ENCODE measurements at regions not wholly inside any gene's neighbourhood (a gene's known extent, or its start where the extent isn't known, plus 50 kb on each side); places are given as distances from the start of the nearest gene placed in this dataset.

- DNase-seq (ENCODE audit: low read depth) = no peak
Observed at GRCh38 chr11:131192628-131193027, 177.8 kb upstream of the NTM start.

- DNase-seq (ENCODE audit: low read depth) = no peak
Observed at GRCh38 chr11:131193031-131193501, 177.3 kb upstream of the NTM start.

GRCh38 chr11:131194726-131195125, 175.7 kb upstream of the NTM start:
- no peak for DNase-seq (ENCODE audit: low read depth)

- DNase-seq (ENCODE audit: low read depth) = no peak
Observed at GRCh38 chr11:131195661-131196517, 174.5 kb upstream of the NTM start.

GRCh38 chr11:131198161-131199014, 172.0 kb upstream of the NTM start:
- no peak for DNase-seq (ENCODE audit: low read depth)

GRCh38 chr11:131199015-131199280, 171.5 kb upstream of the NTM start:
- DNase-seq (ENCODE audit: low read depth) = no peak

GRCh38 chr11:131201674-131202073, 168.7 kb upstream of the NTM start:
- DNase-seq (ENCODE audit: low read depth) = no peak

GRCh38 chr11:131203040-131203439, 167.4 kb upstream of the NTM start:
- DNase-seq (ENCODE audit: low read depth) = no peak

GRCh38 chr11:131204282-131204681, 166.1 kb upstream of the NTM start:
- no peak for DNase-seq (ENCODE audit: low read depth)

- DNase-seq (ENCODE audit: low read depth) = no peak
Observed at GRCh38 chr11:131204765-131205380, 165.5 kb upstream of the NTM start.

- DNase-seq (ENCODE audit: low read depth) = no peak
Observed at GRCh38 chr11:131206671-131207070, 163.7 kb upstream of the NTM start.

- no peak for DNase-seq (ENCODE audit: low read depth)
Observed at GRCh38 chr11:131207901-131208300, 162.5 kb upstream of the NTM start.

GRCh38 chr11:131217313-131218310, 152.8 kb upstream of the NTM start:
- DNase-seq (ENCODE audit: low read depth) = no peak

GRCh38 chr11:131218542-131218941, 151.9 kb upstream of the NTM start:
- DNase-seq (ENCODE audit: low read depth) = no peak

- DNase-seq (ENCODE audit: low read depth) = no peak
Observed at GRCh38 chr11:131219646-131220045, 150.8 kb upstream of the NTM start.

- no peak for DNase-seq (ENCODE audit: low read depth)
Observed at GRCh38 chr11:131223198-131223991, 147.0 kb upstream of the NTM start.

- no peak for DNase-seq (ENCODE audit: low read depth)
Observed at GRCh38 chr11:131228378-131228777, 142.0 kb upstream of the NTM start.

- DNase-seq (ENCODE audit: low read depth) = no peak
Observed at GRCh38 chr11:131229221-131229620, 141.2 kb upstream of the NTM start.

GRCh38 chr11:131231317-131231940, 139.0 kb upstream of the NTM start:
- no peak for DNase-seq (ENCODE audit: low read depth)

GRCh38 chr11:131232261-131232660, 138.2 kb upstream of the NTM start:
- DNase-seq (ENCODE audit: low read depth) = no peak

Measured in non-pigmented ciliary epithelial cell (primary cell).